WI38 (cell line): ENCODE measurements at regions not wholly inside any gene's neighbourhood (a gene's known extent, or its start where the extent isn't known, plus 50 kb on each side); places are given as distances from the start of the nearest gene placed in this dataset.

Experiments
- H3K4me3 ChIP-seq: 2 replicates; pipeline ENCODE4 v1.5.1; 2011; ENCODE audit warnings: low read depth, mild to moderate bottlenecking, control low read depth, low read length
- CTCF ChIP-seq: IDR thresholded peaks from 2 replicates; pipeline ENCODE4 v1.5.1; 2012; ENCODE audit warnings: low read depth, mild to moderate bottlenecking, control low read depth, low read length

DNA sequence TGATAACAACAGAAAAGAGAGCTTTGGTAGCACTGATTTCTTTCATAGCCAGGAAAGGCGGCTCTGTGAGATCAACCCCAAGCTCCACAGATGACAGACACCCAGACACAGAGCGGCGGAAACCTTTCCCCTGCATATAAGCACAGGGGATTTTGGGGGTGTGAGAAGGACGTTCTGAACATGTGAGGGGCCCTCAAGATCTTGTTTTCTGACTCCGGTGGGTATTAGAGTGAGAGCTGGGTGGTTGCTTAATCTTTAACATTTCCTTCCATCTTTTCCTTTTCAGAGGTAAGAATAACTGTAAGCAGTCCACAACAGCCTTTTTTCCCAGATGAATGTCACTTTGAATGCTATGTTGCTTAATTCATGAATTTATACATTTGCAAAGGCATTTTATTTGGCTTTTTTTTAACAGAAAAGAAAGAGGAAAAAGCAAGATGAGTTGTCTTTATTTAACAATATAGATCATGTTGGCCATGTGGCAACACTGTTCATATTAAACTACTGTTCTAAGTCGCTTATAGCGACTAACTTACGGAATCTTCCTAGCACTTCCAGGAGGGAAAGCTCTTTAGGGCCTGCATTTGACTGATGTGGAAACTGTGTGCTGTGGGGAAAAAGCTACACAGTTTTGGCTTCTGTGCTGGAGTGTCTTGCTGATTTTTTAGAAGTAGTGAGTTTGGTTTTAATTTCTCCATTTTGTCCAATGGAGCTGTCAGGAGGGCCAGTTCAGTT lies 80.5 kb upstream of the NAA20 start:
- no peak for TF ChIP-seq CTCF
- H3K4me3 ChIP-seq, result no peak overlapping the region

DNA sequence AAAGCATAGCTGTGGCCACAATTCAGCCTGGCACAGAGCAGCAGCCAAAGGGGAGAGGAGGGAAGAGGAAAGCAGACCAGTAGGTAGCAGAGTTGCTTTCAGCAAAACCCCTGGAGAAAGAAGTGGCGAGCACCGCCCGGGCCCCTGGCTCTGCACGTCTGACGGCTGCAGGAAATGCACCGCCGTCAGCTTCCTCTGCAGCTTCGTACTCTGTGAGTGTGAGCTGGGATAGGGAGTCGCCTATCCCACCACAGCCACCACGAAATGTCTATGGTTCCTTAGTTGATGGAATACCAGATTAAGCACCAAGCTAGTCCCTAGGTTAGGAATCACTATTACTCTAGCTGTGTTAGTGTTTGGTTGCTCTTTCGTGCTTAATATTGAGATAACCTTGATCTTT lies 79.9 kb upstream of the NAA20 start:
- H3K4me3 ChIP-seq, result no peak overlapping the region
- TF ChIP-seq CTCF, result no peak

DNA sequence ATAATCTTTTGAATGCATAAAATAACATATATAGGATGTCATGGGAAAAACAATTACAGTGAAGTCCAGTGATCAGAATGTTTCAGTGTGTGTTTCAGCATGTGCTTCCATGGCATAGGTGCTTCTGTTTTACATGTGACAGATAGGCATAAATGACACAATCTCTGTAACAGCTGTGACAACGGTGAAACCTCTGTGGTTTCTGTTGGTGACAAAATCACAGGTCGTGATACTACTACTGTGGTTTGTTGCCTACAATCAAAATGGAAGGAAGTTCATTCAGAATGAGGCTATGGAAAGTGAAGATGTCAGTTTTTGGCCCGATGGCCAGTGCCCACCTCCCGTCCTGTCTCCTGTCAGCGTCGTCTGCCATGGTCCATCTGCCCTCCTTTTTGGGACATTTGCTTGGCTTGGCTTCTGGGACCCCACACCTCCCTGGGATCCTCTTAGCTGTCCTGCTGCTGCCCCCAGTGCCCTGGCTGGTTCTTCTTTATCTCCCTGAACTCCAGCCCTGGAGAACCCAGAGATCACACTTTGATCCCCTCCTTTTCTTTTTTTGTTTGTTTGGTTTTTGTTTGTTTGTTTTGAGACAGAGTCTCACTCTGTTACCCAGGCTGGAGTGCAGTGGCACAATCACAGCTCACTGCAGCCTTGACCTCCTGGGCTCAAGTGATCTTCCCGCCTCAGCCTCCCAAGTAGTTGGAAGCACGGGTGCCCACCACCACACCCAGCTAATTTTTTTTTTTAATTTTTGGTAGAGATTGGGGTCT lies 79.3 kb upstream of the NAA20 start:
- TF ChIP-seq CTCF, result no peak
- no peak overlapping the region for H3K4me3 ChIP-seq

GRCh38 chr20:19938421-19939090 lies 78.6 kb upstream of the NAA20 start:
- no peak for TF ChIP-seq CTCF

DNA sequence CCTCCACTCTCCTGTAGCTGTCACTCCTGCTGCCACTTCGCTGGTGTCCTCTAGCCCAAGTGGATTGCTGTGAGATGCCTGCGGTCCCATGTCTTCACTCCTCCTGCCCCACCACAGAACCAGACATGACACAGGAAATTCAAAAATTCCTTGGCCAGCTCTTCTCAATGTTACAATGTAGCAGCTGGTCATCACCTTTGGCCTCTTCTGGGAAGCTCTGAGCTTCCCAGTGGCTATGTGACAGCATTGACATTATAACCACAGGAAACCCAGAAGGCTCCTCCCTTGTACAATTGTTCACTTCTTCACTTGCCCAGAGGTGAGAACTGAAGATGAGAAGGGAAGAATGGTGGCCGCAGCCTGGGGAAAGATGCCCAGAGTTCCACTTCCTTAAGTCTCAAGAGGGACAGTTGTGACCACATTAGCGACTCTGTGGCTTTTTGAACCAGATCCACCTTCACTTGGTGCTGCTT lies 76.1 kb upstream of the NAA20 start:
- no peak overlapping the region for H3K4me3 ChIP-seq
- no peak for TF ChIP-seq CTCF

More at GRCh38 chr20:19938421-19939090, 78.6 kb upstream of the NAA20 start:
- H3K4me3 ChIP-seq, result no peak overlapping the region

- TF ChIP-seq CTCF, result no peak
- no peak overlapping the region for H3K4me3 ChIP-seq
These were observed 74.6 kb upstream of the NAA20 start for GRCh38 chr20:19942611-19943010.
